ENCODE measurements at regions not wholly inside any gene's neighbourhood (a gene's known extent, or its start where the extent isn't known, plus 50 kb on each side); places are given as distances from the start of the nearest gene placed in this dataset.
"Not testable (repeated sequence)": the region's sequence is repeated elsewhere in the genome, so short reads cannot be mapped to it uniquely, and the experiment has no call there.

- not testable (repeated sequence) for H3K4me3 ChIP-seq (ENCODE audit: low read depth, low read length); DNase-seq (ENCODE audit: low read depth)
Measured at GRCh38 chr1:855202-855981, 68.3 kb upstream of the SAMD11 start.

- DNase-seq (ENCODE audit: low read depth); H3K4me3 ChIP-seq (ENCODE audit: low read depth, low read length): not testable (repeated sequence)
Measured at GRCh38 chr1:856541-857057, 67.1 kb upstream of the SAMD11 start.

- not testable (repeated sequence) for DNase-seq (ENCODE audit: low read depth); H3K4me3 ChIP-seq (ENCODE audit: low read depth, low read length)
Measured at GRCh38 chr1:857926-858648, 65.6 kb upstream of the SAMD11 start.

DNA sequence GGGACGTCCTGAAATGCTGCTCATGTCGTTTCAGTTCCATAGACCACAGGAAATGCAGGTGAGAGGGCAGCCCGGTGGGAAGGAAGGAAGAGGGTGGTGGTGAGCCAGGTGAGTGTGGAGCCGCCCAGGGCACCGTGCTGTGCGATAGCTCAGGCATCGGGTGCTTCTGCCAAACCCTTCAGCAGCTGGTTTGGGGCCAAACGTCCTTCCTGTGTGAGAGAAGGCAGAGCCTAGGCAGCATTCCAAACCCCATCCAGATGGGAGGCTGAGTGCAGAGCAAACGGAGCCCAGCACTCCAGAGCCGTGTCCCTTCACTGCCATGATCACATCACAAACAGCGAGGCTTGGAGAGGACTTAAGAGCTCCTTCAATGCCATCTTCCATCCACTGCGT lies 65.1 kb upstream of the SAMD11 start:
- DNase-seq (ENCODE audit: low read depth) = not testable (repeated sequence)

GRCh38 chr1:860941-861340 lies 62.8 kb upstream of the SAMD11 start:
- H3K4me3 ChIP-seq (ENCODE audit: low read depth, low read length); DNase-seq (ENCODE audit: low read depth): not testable (repeated sequence)

More for the DNA sequence above, 65.1 kb upstream of the SAMD11 start:
- not testable (repeated sequence) for H3K4me3 ChIP-seq (ENCODE audit: low read depth, low read length)

DNA sequence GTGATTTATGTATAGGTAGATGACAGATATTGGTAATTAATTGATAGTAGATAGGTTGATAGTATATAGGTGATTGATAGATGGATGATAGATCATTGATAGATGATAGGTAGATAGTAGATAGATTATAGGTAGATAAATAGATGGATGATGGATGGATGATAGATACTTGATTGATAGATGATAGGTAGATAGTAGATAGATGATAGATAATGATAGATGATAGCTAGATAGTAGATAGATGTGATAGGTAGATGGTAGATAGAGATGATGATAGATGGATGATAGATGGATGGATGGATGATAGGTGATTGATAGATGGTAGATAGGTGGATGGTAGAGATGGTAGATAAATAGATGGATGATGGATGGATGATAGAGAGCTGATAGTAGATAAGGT lies 62.0 kb upstream of the SAMD11 start:
- DNase-seq (ENCODE audit: low read depth) = no peak
- no peak overlapping the region for H3K4me3 ChIP-seq (ENCODE audit: low read depth, low read length)
- TF ChIP-seq CTCF (IDR thresholded peaks at IDR 0.05; ENCODE audit: insufficient read depth, low read depth, low read length, missing control alignments) = no peak

DNA sequence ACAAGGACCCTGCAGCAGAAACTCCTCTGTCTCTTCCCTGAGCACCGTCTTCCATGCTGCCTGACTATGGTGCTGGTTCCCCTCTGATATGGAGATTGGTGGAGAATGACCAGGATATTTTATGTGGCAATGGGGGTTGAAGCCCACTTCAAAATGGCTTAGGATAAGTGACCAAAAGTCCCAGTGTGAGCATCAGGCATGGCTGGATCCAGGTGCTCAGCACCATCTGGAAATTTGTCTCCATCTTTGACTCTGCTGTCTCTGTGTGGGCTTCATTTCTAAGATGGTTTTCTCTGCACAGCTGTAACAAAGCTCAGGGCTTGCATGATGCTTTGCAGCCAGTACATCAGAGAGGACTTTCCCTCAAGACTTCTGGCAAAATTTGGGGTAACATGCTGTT lies 61.1 kb upstream of the SAMD11 start:
- not testable (repeated sequence) for DNase-seq (ENCODE audit: low read depth); H3K4me3 ChIP-seq (ENCODE audit: low read depth, low read length)

DNA sequence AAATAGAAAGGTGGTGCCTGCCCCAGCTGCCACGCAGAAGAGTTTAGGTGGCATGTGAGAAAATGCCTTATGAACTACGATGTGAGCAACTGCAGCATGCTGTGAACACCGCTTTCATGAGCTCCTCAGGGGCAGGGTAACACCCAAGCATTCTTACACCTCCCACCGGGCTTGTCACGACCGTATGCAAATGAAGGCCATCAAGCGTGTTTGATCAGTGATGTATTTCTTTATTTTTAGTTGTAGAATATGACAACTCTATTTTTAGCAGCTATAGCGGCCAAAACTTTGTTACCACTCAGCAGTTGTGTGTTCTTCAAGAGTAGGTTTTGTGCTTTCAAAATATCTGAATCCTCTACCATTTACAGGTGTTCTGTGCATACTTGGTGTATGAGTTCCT lies 58.1 kb upstream of the SAMD11 start:
- H3K4me3 ChIP-seq (ENCODE audit: low read depth, low read length) = not testable (repeated sequence)
- DNase-seq (ENCODE audit: low read depth) = peak; percentile 20

DNA sequence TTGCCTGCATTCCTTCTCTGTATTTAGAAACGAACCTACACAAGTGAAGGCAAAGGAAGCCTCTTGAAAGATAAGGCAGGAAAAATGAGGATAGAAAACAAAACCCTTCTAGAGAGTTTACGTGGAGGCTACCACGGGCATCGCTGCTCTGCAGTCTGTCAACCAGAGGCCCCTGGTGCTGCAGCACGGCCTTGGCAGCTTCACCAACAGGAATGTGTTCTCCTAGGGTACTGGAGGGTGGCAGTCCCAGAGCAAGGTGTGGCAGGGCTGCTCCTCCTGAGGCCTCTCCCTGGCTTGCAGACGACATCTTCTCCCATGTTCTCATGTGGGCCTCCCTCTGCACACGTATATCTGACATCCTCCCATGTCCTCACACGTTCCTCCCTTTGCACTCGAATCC lies 57.6 kb upstream of the SAMD11 start:
- no peak for DNase-seq (ENCODE audit: low read depth)
- TF ChIP-seq CTCF (IDR thresholded peaks at IDR 0.05; ENCODE audit: insufficient read depth, low read depth, low read length, missing control alignments) = no peak
- H3K4me3 ChIP-seq (ENCODE audit: low read depth, low read length) = no peak overlapping the region

GRCh38 chr1:866631-867299 lies 57.0 kb upstream of the SAMD11 start:
- not testable (repeated sequence) for H3K4me3 ChIP-seq (ENCODE audit: low read depth, low read length); DNase-seq (ENCODE audit: low read depth)

- not testable (repeated sequence) for DNase-seq (ENCODE audit: low read depth); H3K4me3 ChIP-seq (ENCODE audit: low read depth, low read length)
Measured at GRCh38 chr1:867550-867949, 56.2 kb upstream of the SAMD11 start.
